ENCODE measurements at regions not wholly inside any gene's neighbourhood (a gene's known extent, or its start where the extent isn't known, plus 50 kb on each side); places are given as distances from the start of the nearest gene placed in this dataset.

DNA sequence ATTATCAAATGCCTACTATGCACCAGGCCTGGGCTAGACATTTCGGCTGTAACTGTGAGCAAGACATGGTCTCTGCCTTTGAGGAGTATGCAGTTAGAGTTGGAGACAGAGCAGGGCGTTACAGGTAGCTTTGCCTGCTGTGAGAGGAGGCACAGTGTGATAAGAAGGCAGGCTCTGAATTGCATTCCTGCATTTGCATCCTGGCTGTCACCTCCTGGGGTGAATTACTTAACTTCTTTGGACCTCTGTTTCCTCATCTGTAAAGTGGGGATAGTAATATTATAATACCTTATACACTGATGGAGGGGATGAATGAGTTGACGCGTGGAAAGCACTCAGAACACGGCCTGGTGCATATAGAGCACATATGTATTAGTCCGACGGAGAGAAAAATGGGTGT is 118.1 kb upstream of the ARHGAP20 start:
- no peak for DNase-seq (ENCODE audit: unreplicated experiment)
- no peaks in the 10 kb centered on the region for H3K9me3 Mint-ChIP-seq (ENCODE audit: unreplicated experiment)
- no peak for TF ChIP-seq CTCF (IDR thresholded peaks at IDR 0.05; ENCODE audit: unreplicated experiment)
- no peak overlapping the region for H3K27ac Mint-ChIP-seq (ENCODE audit: low read depth, unreplicated experiment)
- no peak overlapping the region for H3K4me3 Mint-ChIP-seq (ENCODE audit: unreplicated experiment)
- H3K4me1 Mint-ChIP-seq (ENCODE audit: insufficient read depth, unreplicated experiment), result peaks cover 7% of the 10 kb centered on the region
- ChIA-PET POLR2A (no interaction called here), CTCF (no interaction called here)
- BruUV-seq (replicated peaks), result no TSS peak
- H3K36me3 Mint-ChIP-seq (ENCODE audit: insufficient read depth, unreplicated experiment), result no peaks in the 10 kb centered on the region
- intact Hi-C loops (cut with micrococcal nuclease), result no loop called here
- H3K27me3 Mint-ChIP-seq (ENCODE audit: insufficient read depth, unreplicated experiment), result peaks cover 29% of the 10 kb centered on the region

- TF ChIP-seq CTCF (IDR thresholded peaks at IDR 0.05; ENCODE audit: unreplicated experiment), result no peak
- no TSS peak for BruUV-seq (replicated peaks)
- intact Hi-C loops (cut with micrococcal nuclease), result no loop called here
- ChIA-PET POLR2A (no interaction called here), CTCF (no interaction called here)
- DNase-seq (ENCODE audit: unreplicated experiment), result no peak
- no peak overlapping the region for H3K4me3 Mint-ChIP-seq (ENCODE audit: unreplicated experiment)
- peaks cover 25% of the 10 kb centered on the region for H3K27me3 Mint-ChIP-seq (ENCODE audit: insufficient read depth, unreplicated experiment)
- H3K36me3 Mint-ChIP-seq (ENCODE audit: insufficient read depth, unreplicated experiment), result no peaks in the 10 kb centered on the region
- H3K9me3 Mint-ChIP-seq (ENCODE audit: unreplicated experiment), result no peaks in the 10 kb centered on the region
- no peak overlapping the region for H3K27ac Mint-ChIP-seq (ENCODE audit: low read depth, unreplicated experiment)
- H3K4me1 Mint-ChIP-seq (ENCODE audit: insufficient read depth, unreplicated experiment), result peaks cover 7% of the 10 kb centered on the region
These were observed 117.6 kb upstream of the ARHGAP20 start for GRCh38 chr11:110829873-110830272.

GRCh38 chr11:110828086-110828485 is 115.8 kb upstream of the ARHGAP20 start:
- intact Hi-C loops (cut with micrococcal nuclease), result no loop called here
- Mint-ChIP-seq H3K27ac (ENCODE audit: low read depth, unreplicated experiment) (no peak overlapping the region), H3K4me1 (ENCODE audit: insufficient read depth, unreplicated experiment) (peaks cover 6% of the 10 kb centered on the region), H3K36me3 (ENCODE audit: insufficient read depth, unreplicated experiment) (no peaks in the 10 kb centered on the region), H3K27me3 (ENCODE audit: insufficient read depth, unreplicated experiment) (peaks cover 35% of the 10 kb centered on the region), H3K4me3 (ENCODE audit: unreplicated experiment) (no peak overlapping the region), H3K9me3 (ENCODE audit: unreplicated experiment) (peaks cover 8% of the 10 kb centered on the region)
- BruUV-seq (replicated peaks), result no TSS peak
- CTCF ChIA-PET, result no interaction called here
- no peak for DNase-seq (ENCODE audit: unreplicated experiment)
- POLR2A ChIA-PET, result interaction anchor here (1.0 kb wide), 1 partner anchor 62 kb away, joined by 3 read pairs; no protein-coding TSS in a partner anchor
- TF ChIP-seq CTCF (IDR thresholded peaks at IDR 0.05; ENCODE audit: unreplicated experiment), result no peak

DNA sequence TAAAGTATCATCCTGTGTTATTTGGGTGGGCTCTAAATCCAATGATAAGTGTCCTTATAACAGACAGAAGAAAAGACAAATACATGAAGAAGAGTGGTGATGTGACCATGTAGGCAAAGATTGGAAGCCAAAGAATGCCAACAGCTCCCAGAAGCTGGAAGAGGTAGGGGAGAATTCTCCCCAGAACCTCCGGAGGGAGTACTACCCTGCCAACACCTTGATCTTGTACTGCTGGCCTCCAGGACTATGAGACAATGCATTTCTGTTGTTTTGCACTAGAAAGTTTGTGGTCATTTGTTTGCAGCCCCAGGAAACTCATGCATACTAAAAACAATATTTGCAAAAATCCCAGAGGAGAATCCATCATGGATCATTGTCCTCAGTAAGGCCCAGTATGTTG is 115.0 kb upstream of the ARHGAP20 start:
- no peak for DNase-seq (ENCODE audit: unreplicated experiment)
- Mint-ChIP-seq H3K27ac (ENCODE audit: low read depth, unreplicated experiment) (no peak overlapping the region), H3K27me3 (ENCODE audit: insufficient read depth, unreplicated experiment) (peaks cover 27% of the 10 kb centered on the region), H3K9me3 (ENCODE audit: unreplicated experiment) (peaks cover 8% of the 10 kb centered on the region), H3K4me1 (ENCODE audit: insufficient read depth, unreplicated experiment) (no peaks in the 10 kb centered on the region), H3K36me3 (ENCODE audit: insufficient read depth, unreplicated experiment) (no peaks in the 10 kb centered on the region), H3K4me3 (ENCODE audit: unreplicated experiment) (no peak overlapping the region)
- no peak for TF ChIP-seq CTCF (IDR thresholded peaks at IDR 0.05; ENCODE audit: unreplicated experiment)
- no TSS peak for BruUV-seq (replicated peaks)
- CTCF ChIA-PET, result no interaction called here
- POLR2A ChIA-PET, result interaction anchor here (1.0 kb wide), 1 partner anchor 63 kb away, joined by 3 read pairs; no protein-coding TSS in a partner anchor
- intact Hi-C loops (cut with micrococcal nuclease), result no loop called here
